Right lobe of liver (tissue), 6 donors: ENCODE measurements at regions not wholly inside any gene's neighbourhood (a gene's known extent, or its start where the extent isn't known, plus 50 kb on each side); places are given as distances from the start of the nearest gene placed in this dataset.
"Not testable (repeated sequence)": the region's sequence is repeated elsewhere in the genome, so short reads cannot be mapped to it uniquely, and the experiment has no call there.

Source experiments
- ATAC-seq, 4 donors: fragments of 200-7000 bp; cut with Tn5 transposase; one replicate each; pipeline ENCODE4 v1.9.1; 2020; ENCODE audit warnings: mild to moderate bottlenecking in 4 of 4, moderate library complexity in 4 of 4
- DNase-seq, 3 donors: peaks; one replicate each; pipeline ENCODE4 v3.0.0-alpha.2; 2020
- H3K27ac ChIP-seq, 3 donors: fragments of 200-600 bp; one replicate each; pipeline ENCODE4 v1.8.0; 2022
- H3K27me3 ChIP-seq, 2 donors: fragments of 200-600 bp; one replicate each; pipeline ENCODE4 v1.8.0; 2022
- H3K36me3 ChIP-seq, 4 donors: fragments of 200-600 bp; sonication (generic) in 1 of 4; one replicate each; pipeline versions ENCODE4 v1.5.1 to v1.8.0; 2017 to 2022; ENCODE audit warnings: control low read depth in 1 of 4
- H3K4me1 ChIP-seq, 4 donors: fragments of 200-600 bp; sonication (generic) in 1 of 4; one replicate each; pipeline versions ENCODE4 v1.5.1 to v1.8.0; 2017 to 2022; ENCODE audit warnings: control low read depth in 1 of 4
- H3K4me3 ChIP-seq, 3 donors: fragments of 200-600 bp; one replicate each; pipeline ENCODE4 v1.8.0; 2022
- H3K9me3 ChIP-seq, 4 donors: fragments of 200-600 bp; sonication (generic) in 1 of 4; one replicate each; pipeline versions ENCODE4 v1.5.1 to v1.8.0; 2017 to 2022; ENCODE audit warnings: control low read depth in 1 of 4
- POLR2A ChIP-seq: fragments of 450-650 bp; IDR thresholded peaks from one replicate; pipeline ENCODE4 v1.6.1; 2017; ENCODE audit warnings: antibody characterized with exemption, mild to moderate bottlenecking
- WGBS: methylation state at CpG from one replicate; pipeline ENCODE4 v1.1.6; 2018; ENCODE audit warnings: low coverage, low lambda C conversion rate; ENCODE audit not compliant: insufficient coverage; ENCODE audit errors: missing lambda C conversion rate; 5-methylcytosine and 5-hydroxymethylcytosine counted together
- intact Hi-C, 2 donors: fragments of 100-400 bp; cut with DNase I; formaldehyde crosslinking; loops; one replicate each; pipeline versions ENCODE4 v1.11.2 to v1.14.1; 2022
- TF ChIP-seq, protein P1 (sequence below), 4 donors: fragments of 200-600 bp in 3 of 4; fragments of 450-650 bp in 1 of 4; IDR thresholded peaks; one replicate each; pipeline versions ENCODE4 v1.5.1 to v1.8.0; 2016 to 2022; ENCODE audit warnings: antibody characterized with exemption in 4 of 4, mild to moderate bottlenecking in 2 of 4
- donor health status: DM: no; HTN: yes; CAD: no.
- donor health status: DM: no; HTN: no; CAD: no.
- donor health status: DM: no; HTN: no; CAD: no.
- donor health status: DM: no; HTN: yes; CAD: no.
- donor health status: DM: no; HTN: yes; CAD: no.

DNA sequence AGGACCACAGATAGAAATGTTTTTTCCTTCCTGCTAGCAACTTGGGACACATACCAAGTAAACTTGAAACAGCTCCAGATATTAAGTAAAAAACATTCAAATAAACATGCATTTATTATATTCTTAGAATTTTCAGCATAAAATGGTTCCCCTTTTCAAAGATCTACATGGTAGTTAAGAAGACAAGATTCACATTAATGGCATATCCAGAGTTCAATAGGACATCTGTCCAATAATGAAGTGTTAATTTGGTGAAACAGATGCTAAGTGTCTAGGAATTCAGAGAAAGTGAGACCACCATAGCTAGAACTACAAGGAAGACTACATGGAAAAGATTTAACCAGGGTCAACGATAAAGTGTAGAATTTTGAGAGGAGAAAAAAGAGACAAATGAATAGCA lies 184.9 kb downstream of the COL12A1 start:
- H3K4me3 ChIP-seq: no peak overlapping the region
- ATAC-seq: no peak
- no peaks in the 10 kb centered on the region for H3K4me1 ChIP-seq
- intact Hi-C loops: no loop called here
- TF ChIP-seq POLR2A: no peak
- TF ChIP-seq, protein P1, sequence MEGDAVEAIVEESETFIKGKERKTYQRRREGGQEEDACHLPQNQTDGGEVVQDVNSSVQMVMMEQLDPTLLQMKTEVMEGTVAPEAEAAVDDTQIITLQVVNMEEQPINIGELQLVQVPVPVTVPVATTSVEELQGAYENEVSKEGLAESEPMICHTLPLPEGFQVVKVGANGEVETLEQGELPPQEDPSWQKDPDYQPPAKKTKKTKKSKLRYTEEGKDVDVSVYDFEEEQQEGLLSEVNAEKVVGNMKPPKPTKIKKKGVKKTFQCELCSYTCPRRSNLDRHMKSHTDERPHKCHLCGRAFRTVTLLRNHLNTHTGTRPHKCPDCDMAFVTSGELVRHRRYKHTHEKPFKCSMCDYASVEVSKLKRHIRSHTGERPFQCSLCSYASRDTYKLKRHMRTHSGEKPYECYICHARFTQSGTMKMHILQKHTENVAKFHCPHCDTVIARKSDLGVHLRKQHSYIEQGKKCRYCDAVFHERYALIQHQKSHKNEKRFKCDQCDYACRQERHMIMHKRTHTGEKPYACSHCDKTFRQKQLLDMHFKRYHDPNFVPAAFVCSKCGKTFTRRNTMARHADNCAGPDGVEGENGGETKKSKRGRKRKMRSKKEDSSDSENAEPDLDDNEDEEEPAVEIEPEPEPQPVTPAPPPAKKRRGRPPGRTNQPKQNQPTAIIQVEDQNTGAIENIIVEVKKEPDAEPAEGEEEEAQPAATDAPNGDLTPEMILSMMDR (IDR thresholded peaks at IDR 0.05): no peak
- H3K9me3 ChIP-seq: no peaks in the 10 kb centered on the region
- WGBS: 40% methylated on average over 1 of the region's 1 CpG
- no peaks in the 10 kb centered on the region for H3K27me3 ChIP-seq
- no peaks in the 10 kb centered on the region for H3K36me3 ChIP-seq
- no peak for DNase-seq
- no peak overlapping the region for H3K27ac ChIP-seq

DNA sequence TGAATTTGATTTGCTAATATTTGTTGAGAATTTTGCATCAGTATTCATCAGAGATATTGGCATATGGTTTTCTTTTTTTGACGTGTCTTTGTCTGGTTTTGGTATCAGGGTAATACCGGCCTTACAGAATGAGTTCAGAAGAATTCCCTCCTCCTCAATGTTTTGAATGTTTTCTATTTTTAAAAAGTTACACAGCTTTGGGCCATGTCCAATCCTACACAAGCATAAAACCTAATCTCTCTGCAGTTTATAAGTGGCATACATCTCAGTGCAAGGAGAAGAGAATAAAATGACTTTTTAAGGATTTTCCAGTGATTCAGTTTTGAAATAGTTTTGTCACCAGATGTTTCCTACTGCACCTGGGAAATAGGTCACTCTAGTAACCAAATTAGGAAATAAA lies 185.5 kb downstream of the COL12A1 start:
- no peaks in the 10 kb centered on the region for H3K36me3 ChIP-seq
- H3K4me3 ChIP-seq: no peak overlapping the region
- no peak overlapping the region for H3K27ac ChIP-seq
- H3K27me3 ChIP-seq: no peaks in the 10 kb centered on the region
- no peak for ATAC-seq
- no peak for TF ChIP-seq POLR2A
- TF ChIP-seq, protein P1 (IDR thresholded peaks at IDR 0.05): no peak
- H3K4me1 ChIP-seq: no peaks in the 10 kb centered on the region
- H3K9me3 ChIP-seq: no peaks in the 10 kb centered on the region
- 55% methylated on average over 2 of the region's 2 CpGs for WGBS
- no peak for DNase-seq
- intact Hi-C loops: no loop called here

DNA sequence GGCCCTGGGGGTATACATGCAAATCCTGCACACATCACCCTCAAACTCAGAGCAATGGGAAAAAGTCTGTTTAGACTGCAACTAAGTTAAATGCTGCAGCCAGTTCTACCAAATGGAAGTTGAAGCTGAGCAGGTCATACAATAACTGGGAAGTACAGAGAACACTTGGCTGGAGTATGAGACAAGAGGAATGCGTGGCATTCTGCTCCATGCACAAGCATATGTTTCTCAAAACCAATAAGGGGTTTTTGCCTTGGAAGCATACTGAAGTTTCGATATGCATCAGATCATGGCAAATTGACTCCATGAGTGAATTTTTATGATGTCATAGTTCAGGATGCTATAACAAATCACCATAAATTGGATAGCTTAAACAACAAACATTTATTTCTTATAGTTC lies 193.8 kb downstream of the COL12A1 start:
- TF ChIP-seq, protein P1 (IDR thresholded peaks at IDR 0.05): no peak
- TF ChIP-seq POLR2A: no peak
- 31% methylated on average over 2 of the region's 2 CpGs for WGBS
- DNase-seq (no peak), ATAC-seq (no peak)
- no peak overlapping the region for H3K4me3 ChIP-seq
- H3K4me1 ChIP-seq: no peaks in the 10 kb centered on the region
- no peak overlapping the region for H3K27ac ChIP-seq
- no peaks in the 10 kb centered on the region for H3K9me3 ChIP-seq
- no peaks in the 10 kb centered on the region for H3K27me3 ChIP-seq
- intact Hi-C loops: no loop called here
- no peaks in the 10 kb centered on the region for H3K36me3 ChIP-seq

DNA sequence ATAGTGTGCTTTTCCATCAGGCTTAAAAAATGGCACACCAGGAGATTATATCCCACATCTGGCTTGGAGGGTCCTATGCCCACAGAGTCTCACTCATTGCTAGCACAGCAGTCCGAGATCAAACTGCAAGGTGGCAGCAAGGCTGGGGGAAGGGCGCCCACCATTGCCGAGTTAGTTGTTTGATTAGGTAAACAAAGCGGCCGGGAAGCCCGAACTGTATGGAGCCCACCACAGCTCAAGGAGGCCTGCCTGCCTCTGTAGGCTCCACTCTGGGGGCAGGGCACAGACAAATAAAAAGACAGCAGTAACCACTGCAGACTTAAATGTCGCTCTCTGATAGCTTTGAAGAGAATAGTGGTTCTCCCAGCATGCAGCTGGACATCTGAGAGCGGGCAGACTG lies 201.9 kb downstream of the COL12A1 start:
- H3K9me3 ChIP-seq, DNase-seq, H3K27ac ChIP-seq, H3K36me3 ChIP-seq, ATAC-seq, H3K4me1 ChIP-seq, intact Hi-C loops, H3K4me3 ChIP-seq, H3K27me3 ChIP-seq: not testable (repeated sequence)
- 83% methylated on average over 6 of the region's 8 CpGs for WGBS

DNA sequence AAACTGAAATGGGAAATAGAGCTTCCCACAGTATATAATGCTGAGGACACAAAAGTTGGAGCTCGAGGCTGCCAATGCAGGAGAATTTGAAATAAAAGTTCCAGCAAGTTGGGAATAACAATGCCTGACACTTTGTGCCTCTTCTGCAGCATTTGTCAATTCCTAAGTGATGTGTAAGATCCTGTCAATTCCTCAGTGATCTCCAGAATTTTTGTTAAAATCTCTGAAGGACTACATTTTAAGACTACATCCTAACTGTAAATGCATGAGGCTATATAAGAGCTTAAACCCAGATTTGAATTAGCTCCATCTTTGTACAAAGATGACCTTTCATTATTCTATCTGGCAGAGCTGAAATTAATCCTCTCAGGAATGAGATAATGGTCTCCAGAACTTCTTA lies 208.2 kb downstream of the COL12A1 start:
- H3K9me3 ChIP-seq: peaks cover 0 to 2% (median 0%) of the 10 kb centered on the region in 4 donors
- ATAC-seq (no peak), DNase-seq (no peak)
- H3K4me3 ChIP-seq: no peak overlapping the region
- intact Hi-C loops: no loop called here
- 14% methylated on average over 1 of the region's 1 CpG for WGBS
- no peaks in the 10 kb centered on the region for H3K36me3 ChIP-seq
- no peaks in the 10 kb centered on the region for H3K4me1 ChIP-seq
- no peaks in the 10 kb centered on the region for H3K27me3 ChIP-seq
- no peak for TF ChIP-seq POLR2A
- TF ChIP-seq, protein P1 (IDR thresholded peaks at IDR 0.05): no peak
- H3K27ac ChIP-seq: no peak overlapping the region
